ENCODE measurements at regions not wholly inside any gene's neighbourhood (a gene's known extent, or its start where the extent isn't known, plus 50 kb on each side); places are given as distances from the start of the nearest gene placed in this dataset.

- no peak overlapping the region for H3K4me3 ChIP-seq (ENCODE audit: insufficient read depth in 1 of 2, low read depth in 1 of 2, low read length in 2 of 2)
- H3K9ac ChIP-seq (ENCODE audit: low read length), result no peak overlapping the region
- H3K4me2 ChIP-seq (ENCODE audit: low read length, poor library complexity, severe bottlenecking), result no peak overlapping the region
- H3K23ac ChIP-seq (ENCODE audit: low read length in 2 of 2), result no peak overlapping the region
- no peaks in the 10 kb centered on the region for H3K9me3 ChIP-seq (ENCODE audit: control insufficient read depth, low read length)
- DNase-seq, result no peak
- no peak overlapping the region for H3K14ac ChIP-seq (ENCODE audit: low read length in 2 of 2)
- no peaks in the 10 kb centered on the region for H3K36me3 ChIP-seq (ENCODE audit: control insufficient read depth in 1 of 2, insufficient read depth in 2 of 2, low read depth in 1 of 2, low read length in 2 of 2)
- H3K27me3 ChIP-seq (ENCODE audit: control insufficient read depth in 1 of 2, insufficient read depth in 1 of 2, low read length in 2 of 2), result no peaks in the 10 kb centered on the region
- H3K4ac ChIP-seq (ENCODE audit: low read depth in 1 of 2, low read length in 2 of 2), result no peak overlapping the region
- no peak overlapping the region for H2BK5ac ChIP-seq (ENCODE audit: low read depth, low read length, poor library complexity, severe bottlenecking)
- H3K27ac ChIP-seq (ENCODE audit: low read length, poor library complexity, severe bottlenecking), result no peak overlapping the region
- no peak overlapping the region for H4K8ac ChIP-seq (ENCODE audit: low read length)
- no peaks in the 10 kb centered on the region for H3K79me1 ChIP-seq (replicated peaks; ENCODE audit: low read length, poor library complexity, severe bottlenecking)
- H2AFZ ChIP-seq (ENCODE audit: low read depth, low read length), result no peak overlapping the region
- no peak overlapping the region for H2BK12ac ChIP-seq (ENCODE audit: low read length in 2 of 2)
- no peak overlapping the region for H2BK15ac ChIP-seq (ENCODE audit: low read depth, poor library complexity, severe bottlenecking)
- no peak overlapping the region for H2AK5ac ChIP-seq (ENCODE audit: low read length, severe bottlenecking)
- H3K4me1 ChIP-seq (ENCODE audit: control insufficient read depth, insufficient read depth, low read depth, low read length), result peaks cover 4% of the 10 kb centered on the region
- no peak overlapping the region for H4K91ac ChIP-seq (ENCODE audit: low read length)
- no peak overlapping the region for H2BK120ac ChIP-seq (ENCODE audit: low read depth, low read length)
- H3K18ac ChIP-seq (ENCODE audit: low read depth in 1 of 2, low read length in 2 of 2), result no peak overlapping the region
These were observed 552.0 kb upstream of the CLINT1 start for GRCh38 chr5:158410976-158411375.

DNA sequence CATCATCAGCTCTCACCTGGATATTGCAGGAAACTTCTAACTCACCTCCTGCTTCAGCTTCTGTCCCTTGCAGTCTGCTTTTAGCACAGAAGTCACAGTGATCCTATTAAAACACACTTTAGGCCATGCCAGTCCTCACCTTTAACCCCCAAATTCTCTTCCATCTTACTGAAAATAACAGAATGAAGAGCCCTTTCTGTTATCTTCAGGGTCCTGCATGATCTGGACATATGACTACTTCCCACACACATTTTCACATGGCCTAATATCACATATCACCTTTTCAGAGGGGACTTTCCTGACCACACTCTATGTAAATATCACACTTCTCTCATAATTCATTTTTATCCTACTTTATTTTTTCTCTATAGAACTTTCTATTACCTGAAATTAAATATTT is 550.6 kb upstream of the CLINT1 start:
- Histone ChIP-seq H3K27ac (ENCODE audit: low read length, poor library complexity, severe bottlenecking) (no peak overlapping the region), H2BK15ac (ENCODE audit: low read depth, poor library complexity, severe bottlenecking) (no peak overlapping the region), H3K14ac (ENCODE audit: low read length in 2 of 2) (no peak overlapping the region), H3K36me3 (ENCODE audit: control insufficient read depth in 1 of 2, insufficient read depth in 2 of 2, low read depth in 1 of 2, low read length in 2 of 2) (no peaks in the 10 kb centered on the region), H4K91ac (ENCODE audit: low read length) (no peak overlapping the region), H3K4me3 (ENCODE audit: insufficient read depth in 1 of 2, low read depth in 1 of 2, low read length in 2 of 2) (no peak overlapping the region), H2AK5ac (ENCODE audit: low read length, severe bottlenecking) (no peak overlapping the region), H2BK5ac (ENCODE audit: low read depth, low read length, poor library complexity, severe bottlenecking) (no peak overlapping the region), H3K27me3 (ENCODE audit: control insufficient read depth in 1 of 2, insufficient read depth in 1 of 2, low read length in 2 of 2) (no peaks in the 10 kb centered on the region), H3K79me1 (replicated peaks; ENCODE audit: low read length, poor library complexity, severe bottlenecking) (no peaks in the 10 kb centered on the region), H3K4ac (ENCODE audit: low read depth in 1 of 2, low read length in 2 of 2) (no peak overlapping the region), H4K8ac (ENCODE audit: low read length) (no peak overlapping the region), H3K18ac (ENCODE audit: low read depth in 1 of 2, low read length in 2 of 2) (no peak overlapping the region), H3K4me2 (ENCODE audit: low read length, poor library complexity, severe bottlenecking) (no peak overlapping the region), H3K9ac (ENCODE audit: low read length) (no peak overlapping the region), H3K9me3 (ENCODE audit: control insufficient read depth, low read length) (no peaks in the 10 kb centered on the region), H2AFZ (ENCODE audit: low read depth, low read length) (no peak overlapping the region), H3K23ac (ENCODE audit: low read length in 2 of 2) (no peak overlapping the region), H2BK12ac (ENCODE audit: low read length in 2 of 2) (no peak overlapping the region), H2BK120ac (ENCODE audit: low read depth, low read length) (no peak overlapping the region), H3K4me1 (ENCODE audit: control insufficient read depth, insufficient read depth, low read depth, low read length) (peaks cover 3% of the 10 kb centered on the region)
- DNase-seq, result no peak

- no peak overlapping the region for H2BK5ac ChIP-seq (ENCODE audit: low read depth, low read length, poor library complexity, severe bottlenecking)
- H3K79me1 ChIP-seq (replicated peaks; ENCODE audit: low read length, poor library complexity, severe bottlenecking), result no peaks in the 10 kb centered on the region
- no peaks in the 10 kb centered on the region for H3K27me3 ChIP-seq (ENCODE audit: control insufficient read depth in 1 of 2, insufficient read depth in 1 of 2, low read length in 2 of 2)
- H3K27ac ChIP-seq (ENCODE audit: low read length, poor library complexity, severe bottlenecking), result no peak overlapping the region
- no peak overlapping the region for H2AK5ac ChIP-seq (ENCODE audit: low read length, severe bottlenecking)
- H3K4ac ChIP-seq (ENCODE audit: low read depth in 1 of 2, low read length in 2 of 2), result no peak overlapping the region
- no peak for DNase-seq
- no peak overlapping the region for H4K8ac ChIP-seq (ENCODE audit: low read length)
- H3K23ac ChIP-seq (ENCODE audit: low read length in 2 of 2), result no peak overlapping the region
- H3K9ac ChIP-seq (ENCODE audit: low read length), result peak overlapping the region; percentile 88
- no peak overlapping the region for H3K4me2 ChIP-seq (ENCODE audit: low read length, poor library complexity, severe bottlenecking)
- no peaks in the 10 kb centered on the region for H3K36me3 ChIP-seq (ENCODE audit: control insufficient read depth in 1 of 2, insufficient read depth in 2 of 2, low read depth in 1 of 2, low read length in 2 of 2)
- no peak overlapping the region for H2BK15ac ChIP-seq (ENCODE audit: low read depth, poor library complexity, severe bottlenecking)
- no peak overlapping the region for H3K18ac ChIP-seq (ENCODE audit: low read depth in 1 of 2, low read length in 2 of 2)
- peaks cover 10% of the 10 kb centered on the region for H3K9me3 ChIP-seq (ENCODE audit: control insufficient read depth, low read length)
- H4K91ac ChIP-seq (ENCODE audit: low read length), result no peak overlapping the region
- H2BK12ac ChIP-seq (ENCODE audit: low read length in 2 of 2), result no peak overlapping the region
- no peaks in the 10 kb centered on the region for H3K4me1 ChIP-seq (ENCODE audit: control insufficient read depth, insufficient read depth, low read depth, low read length)
- no peak overlapping the region for H3K4me3 ChIP-seq (ENCODE audit: insufficient read depth in 1 of 2, low read depth in 1 of 2, low read length in 2 of 2)
- H2BK120ac ChIP-seq (ENCODE audit: low read depth, low read length), result no peak overlapping the region
- H3K14ac ChIP-seq (ENCODE audit: low read length in 2 of 2), result no peak overlapping the region
- H2AFZ ChIP-seq (ENCODE audit: low read depth, low read length), result no peak overlapping the region
These were observed 548.9 kb upstream of the CLINT1 start for GRCh38 chr5:158407824-158408195.

GRCh38 chr5:158406884-158407823 is 548.2 kb upstream of the CLINT1 start:
- Histone ChIP-seq H3K27me3 (ENCODE audit: control insufficient read depth in 1 of 2, insufficient read depth in 1 of 2, low read length in 2 of 2) (no peaks in the 10 kb centered on the region), H2BK12ac (ENCODE audit: low read length in 2 of 2) (no peak overlapping the region), H3K9ac (ENCODE audit: low read length) (peak overlapping the region; percentile 88), H3K18ac (ENCODE audit: low read depth in 1 of 2, low read length in 2 of 2) (no peak overlapping the region), H3K79me1 (replicated peaks; ENCODE audit: low read length, poor library complexity, severe bottlenecking) (no peaks in the 10 kb centered on the region), H4K8ac (ENCODE audit: low read length) (no peak overlapping the region), H3K14ac (ENCODE audit: low read length in 2 of 2) (no peak overlapping the region), H2BK15ac (ENCODE audit: low read depth, poor library complexity, severe bottlenecking) (no peak overlapping the region), H3K36me3 (ENCODE audit: control insufficient read depth in 1 of 2, insufficient read depth in 2 of 2, low read depth in 1 of 2, low read length in 2 of 2) (no peaks in the 10 kb centered on the region), H4K91ac (ENCODE audit: low read length) (no peak overlapping the region), H3K23ac (ENCODE audit: low read length in 2 of 2) (no peak overlapping the region), H2AK5ac (ENCODE audit: low read length, severe bottlenecking) (no peak overlapping the region), H3K4me2 (ENCODE audit: low read length, poor library complexity, severe bottlenecking) (no peak overlapping the region), H2BK5ac (ENCODE audit: low read depth, low read length, poor library complexity, severe bottlenecking) (no peak overlapping the region), H3K4me3 (ENCODE audit: insufficient read depth in 1 of 2, low read depth in 1 of 2, low read length in 2 of 2) (no peak overlapping the region), H2AFZ (ENCODE audit: low read depth, low read length) (no peak overlapping the region), H2BK120ac (ENCODE audit: low read depth, low read length) (no peak overlapping the region), H3K4ac (ENCODE audit: low read depth in 1 of 2, low read length in 2 of 2) (no peak overlapping the region), H3K9me3 (ENCODE audit: control insufficient read depth, low read length) (peaks cover 13% of the 10 kb centered on the region), H3K4me1 (ENCODE audit: control insufficient read depth, insufficient read depth, low read depth, low read length) (no peaks in the 10 kb centered on the region), H3K27ac (ENCODE audit: low read length, poor library complexity, severe bottlenecking) (peak overlapping the region; percentile 51)
- peak; percentile 27 for DNase-seq
- WGBS, result 100% methylated on average over 1 of the region's 4 CpGs

Data from mesenchymal stem cell (in vitro differentiated cells and primary cell).